Muscle of back (tissue), 3 donors: ENCODE measurements at regions not wholly inside any gene's neighbourhood (a gene's known extent, or its start where the extent isn't known, plus 50 kb on each side); places are given as distances from the start of the nearest gene placed in this dataset.
"Not testable (repeated sequence)": the region's sequence is repeated elsewhere in the genome, so short reads cannot be mapped to it uniquely, and the experiment has no call there.

Experiments
- DNase-seq, 3 donors: peaks; one replicate each; pipeline versions ENCODE4 v3.0.0 to v3.0.0-alpha.2; 2013

DNA sequence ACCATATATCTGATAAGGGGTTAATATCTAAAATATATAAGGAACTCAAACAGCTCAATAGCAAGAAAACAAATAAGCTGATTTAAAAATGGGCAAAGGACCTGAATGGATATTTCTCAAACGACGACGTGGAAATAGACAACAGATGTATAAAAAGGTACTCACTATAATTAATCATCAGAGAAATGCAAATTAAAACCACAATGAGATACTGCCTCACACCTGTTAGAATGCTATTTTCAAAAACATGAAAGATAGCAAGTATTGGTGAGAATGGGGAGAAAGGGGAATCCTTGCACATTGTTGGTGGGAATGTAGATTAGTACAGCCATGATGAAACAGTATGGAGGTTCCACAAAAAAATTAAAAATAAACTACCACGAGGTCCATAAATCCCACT lies 163.2 kb downstream of the DKK1 start:
- no peak for DNase-seq

DNA sequence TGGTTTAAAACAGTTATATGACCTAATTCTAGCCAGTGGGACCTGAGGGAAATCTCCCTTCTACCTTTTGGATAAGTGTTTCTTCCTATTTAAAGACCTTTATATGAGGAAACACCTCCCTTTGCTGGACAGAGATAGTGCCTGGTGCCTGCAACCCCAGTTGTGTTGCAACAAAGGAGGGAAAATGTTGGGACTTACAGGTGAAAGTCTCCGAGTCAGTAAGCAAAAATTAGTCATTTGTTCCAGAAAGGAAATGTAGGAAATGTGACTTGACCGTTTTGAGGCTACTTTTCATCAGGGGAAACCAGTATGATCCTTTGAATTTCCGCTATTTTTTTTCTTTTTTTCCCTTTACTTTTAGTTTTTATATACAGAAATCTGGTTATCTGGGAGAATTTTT lies 165.5 kb downstream of the DKK1 start:
- no peak for DNase-seq

DNA sequence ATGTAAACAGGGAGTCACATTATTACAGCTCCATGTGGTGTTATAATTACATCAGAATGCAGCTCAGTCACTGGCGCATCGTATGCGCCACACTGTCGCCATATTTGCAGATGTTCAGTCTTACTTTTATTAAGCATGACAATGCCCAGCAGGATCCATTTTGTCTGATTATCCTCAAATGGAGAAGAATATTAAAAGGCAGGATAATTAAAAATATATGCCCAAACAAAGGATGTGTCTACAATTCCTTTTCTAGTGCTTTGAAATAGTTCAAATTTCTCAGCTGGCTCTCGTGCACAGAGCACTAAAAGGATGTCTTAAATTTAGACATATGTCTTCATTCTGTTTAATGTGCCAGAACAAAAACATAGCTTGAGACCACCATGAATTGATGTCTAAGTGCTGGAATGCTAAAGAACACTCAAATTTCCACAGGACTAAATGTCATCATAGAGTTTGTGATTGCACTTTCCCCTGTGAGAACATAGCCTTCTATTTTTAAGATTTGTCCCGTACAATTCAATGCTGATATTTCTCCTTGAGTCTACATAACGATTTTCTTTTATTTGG lies 168.0 kb downstream of the DKK1 start:
- peak in 1 of 3 donors; percentile 6 for DNase-seq

DNA sequence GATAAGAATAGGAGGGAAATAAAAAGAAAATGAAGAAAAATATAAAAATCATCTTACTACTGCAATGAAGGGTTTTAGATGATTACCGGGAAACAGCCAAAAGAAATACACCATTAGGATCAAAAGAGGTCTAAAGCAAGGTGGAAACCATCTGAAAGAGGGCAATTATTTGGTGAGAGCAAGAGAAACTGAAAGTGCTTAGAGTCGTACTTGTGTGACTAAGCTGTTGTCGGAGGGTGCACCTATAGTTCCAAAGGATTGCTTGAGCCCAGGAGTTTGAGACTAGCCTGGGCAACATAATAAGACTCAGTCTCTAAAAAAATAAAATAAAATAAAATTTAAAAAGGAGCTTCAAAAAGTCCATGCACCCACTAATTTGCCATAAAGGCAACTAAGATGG lies 169.5 kb downstream of the DKK1 start:
- DNase-seq = no peak

DNA sequence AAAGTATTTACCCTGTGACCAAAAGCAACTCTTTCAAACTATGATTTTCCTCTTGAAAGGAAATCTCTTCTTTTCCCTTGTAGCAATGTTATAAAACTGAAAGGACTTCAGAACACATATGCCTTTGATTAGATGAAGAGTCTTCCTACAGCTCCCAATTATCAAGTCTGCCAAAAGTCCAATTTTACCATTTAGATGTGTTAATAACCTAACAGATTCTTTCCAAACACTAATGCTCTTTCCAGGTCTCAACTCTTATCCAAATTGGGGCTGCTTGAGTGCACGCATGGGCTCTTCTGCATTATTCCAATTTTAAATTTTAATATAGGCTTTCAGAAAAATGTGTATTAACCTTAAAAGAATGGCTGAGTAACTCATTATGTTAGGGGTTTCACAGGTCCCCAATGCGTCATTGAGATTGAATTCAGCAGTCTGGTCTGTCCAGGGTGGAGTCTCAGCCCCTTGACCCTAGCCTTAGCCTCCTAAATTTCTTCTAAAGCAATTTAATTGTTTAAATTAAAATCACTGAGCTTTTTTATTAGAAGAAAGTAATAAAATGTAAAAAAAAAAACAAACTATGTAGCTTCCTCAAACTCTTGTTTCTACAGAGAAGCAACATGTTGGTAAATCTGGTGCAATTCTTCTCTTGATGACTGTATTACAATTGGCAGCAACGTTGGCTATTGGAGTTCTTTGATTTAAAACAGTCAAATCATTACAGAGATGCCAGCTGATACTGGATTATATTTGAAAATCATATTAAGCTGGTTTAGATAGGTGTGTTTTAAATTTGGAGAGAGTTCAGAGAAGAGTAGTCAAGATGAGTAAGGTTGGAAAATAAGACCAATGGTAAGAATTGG lies 170.4 kb downstream of the DKK1 start:
- peak in 1 of 3 donors; percentile 16 for DNase-seq

DNA sequence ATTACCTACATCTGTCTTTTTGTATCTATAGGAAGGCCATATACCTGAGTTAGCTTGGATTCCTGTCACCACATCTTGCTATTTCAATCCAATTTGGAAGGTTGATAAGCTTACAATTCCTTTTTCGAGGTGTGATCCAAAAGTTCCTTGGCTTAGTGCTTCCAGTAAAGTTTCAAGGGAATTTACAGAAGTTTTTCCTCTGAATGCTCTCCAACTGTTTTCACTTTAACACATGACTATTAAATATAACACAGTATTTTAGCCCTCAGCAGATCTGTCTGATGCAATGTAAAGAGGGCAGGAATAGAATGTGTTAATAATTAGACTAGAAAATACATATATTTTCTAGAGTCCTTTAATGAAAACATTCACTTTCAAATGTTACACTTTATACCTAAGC lies 171.4 kb downstream of the DKK1 start:
- DNase-seq = peak in 2 of 3 donors; percentile 20 to 35

DNA sequence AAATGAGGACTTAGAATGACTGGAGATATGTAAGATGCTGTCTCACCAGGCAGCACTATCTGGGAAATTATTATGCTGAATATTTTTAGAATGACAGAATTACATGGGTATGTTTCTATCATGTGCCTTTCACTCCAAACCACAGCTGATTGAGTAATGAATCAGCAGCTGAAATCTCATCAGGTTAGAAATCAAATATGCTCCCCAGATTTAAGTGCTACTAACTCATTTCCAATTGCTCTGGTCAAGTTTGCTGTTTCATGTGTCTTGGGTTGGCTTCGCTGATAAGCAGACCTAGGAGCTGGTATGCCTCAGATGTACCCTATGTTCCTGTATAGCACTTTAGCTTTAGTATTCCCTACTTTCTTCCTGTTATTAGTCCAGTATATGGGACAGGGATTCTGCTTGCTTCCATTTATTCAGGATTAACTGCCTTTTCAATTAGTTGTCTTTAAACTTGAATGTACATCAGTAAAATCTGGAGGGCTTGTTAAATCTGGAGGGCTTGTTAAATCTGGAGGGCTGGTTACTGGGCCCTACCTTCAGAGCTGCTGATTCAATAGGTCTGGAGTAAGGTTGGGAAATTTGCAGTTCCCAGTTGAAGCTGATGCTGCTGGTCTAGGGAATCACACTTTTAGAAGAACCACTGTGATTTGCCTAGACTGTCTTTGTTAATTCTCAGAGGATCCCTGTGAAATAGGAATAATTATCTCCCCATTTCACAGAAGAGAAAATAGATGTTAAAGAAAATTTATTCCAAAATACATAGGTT lies 172.9 kb downstream of the DKK1 start:
- DNase-seq = peak in 2 of 3 donors; percentile 3 to 82

DNA sequence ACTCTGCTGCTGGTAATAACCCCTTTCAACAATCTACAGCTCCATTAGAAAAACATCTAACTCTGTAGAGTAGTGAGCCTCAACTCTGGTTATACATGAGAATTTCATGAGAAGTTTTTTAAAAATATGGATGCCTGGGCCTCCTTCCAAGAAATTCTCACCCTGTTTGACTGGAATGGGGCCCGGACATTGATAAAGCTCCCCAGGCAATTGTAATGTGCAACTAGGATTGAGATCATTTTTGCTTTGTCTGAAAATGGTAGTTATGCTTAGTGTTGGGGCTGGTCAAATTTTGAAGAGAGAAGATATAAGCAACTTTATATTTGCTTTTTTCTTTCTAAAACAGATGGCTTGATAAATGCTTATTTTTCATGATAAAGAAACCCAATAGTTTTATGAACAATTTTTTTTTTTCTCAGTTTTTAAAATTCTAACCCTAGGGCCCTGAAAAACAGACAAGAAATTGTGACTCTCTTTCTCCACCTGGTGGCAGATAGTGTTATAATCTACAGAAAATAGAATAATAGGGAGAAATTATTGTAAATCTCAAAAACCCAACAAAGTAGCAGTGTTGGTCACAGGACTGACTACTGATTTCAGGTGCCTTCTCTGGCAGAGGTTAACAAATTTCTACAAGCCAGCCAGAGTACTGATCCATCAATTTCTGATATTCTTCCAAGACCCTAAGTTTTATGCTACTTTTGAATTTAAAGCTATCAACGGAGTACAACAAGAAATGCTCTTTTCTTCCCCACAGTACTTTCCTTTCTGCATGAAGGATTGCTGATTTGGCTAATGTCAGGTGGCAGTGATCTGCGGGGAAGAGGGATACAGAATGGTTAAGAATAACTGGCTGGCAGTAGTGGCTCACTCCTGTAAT lies 174.8 kb downstream of the DKK1 start:
- DNase-seq = peak; percentile 43 to 58 (median 47)

DNA sequence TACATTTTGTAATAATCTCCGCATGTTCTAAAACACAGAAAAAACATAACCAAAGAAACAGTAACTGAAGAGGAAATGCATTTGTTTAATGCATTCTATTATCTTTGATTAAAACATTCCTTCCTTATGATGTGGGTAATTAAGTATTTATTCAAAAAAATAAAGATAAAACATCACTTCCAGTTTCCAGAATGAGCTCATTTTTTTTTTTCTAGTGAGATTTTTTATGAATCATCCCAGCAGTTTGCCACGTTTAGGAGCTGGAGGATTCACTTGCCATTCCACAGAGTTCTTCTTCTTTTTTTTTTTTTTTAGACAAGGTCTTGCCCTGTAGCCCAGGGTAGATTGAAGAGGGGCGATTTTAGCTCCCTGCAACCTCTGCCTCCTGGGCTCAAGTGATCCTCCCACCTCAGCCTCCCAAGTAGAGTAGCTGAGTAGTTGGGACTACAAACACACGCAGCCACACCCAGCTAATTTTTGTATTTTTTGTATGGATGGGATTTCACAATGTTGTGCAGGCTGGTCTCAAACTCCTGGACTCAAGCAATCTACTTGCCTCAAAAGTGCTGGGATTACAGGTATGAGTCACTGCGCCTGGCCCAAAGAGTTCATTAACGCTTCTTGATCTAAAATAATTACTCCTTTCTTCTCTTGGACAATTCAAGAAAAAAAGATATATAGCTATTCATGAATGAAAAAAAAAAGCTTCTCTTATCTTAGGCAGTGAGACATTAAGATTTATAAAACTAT lies 177.3 kb downstream of the DKK1 start:
- DNase-seq = peak in 1 of 3 donors; percentile 41

DNA sequence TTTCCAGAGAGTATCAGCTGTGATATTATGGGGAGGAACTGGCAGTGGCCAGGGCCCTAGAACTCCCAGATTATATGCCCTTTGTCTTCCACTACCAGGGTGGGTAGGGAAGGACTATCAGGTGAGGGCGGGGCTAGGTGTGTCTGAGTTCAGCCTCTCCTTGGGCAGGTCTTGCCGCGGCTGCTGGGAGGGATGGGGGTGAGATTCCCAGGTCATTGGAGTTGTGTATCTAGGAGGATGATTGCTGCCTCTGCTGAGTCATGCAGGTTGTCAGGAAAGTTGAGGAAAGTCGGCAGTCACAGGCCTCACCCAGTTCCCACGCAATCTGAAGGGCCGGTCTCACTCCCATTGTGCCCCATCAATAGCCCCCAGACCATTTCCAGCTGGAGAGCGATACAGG lies 185.2 kb downstream of the DKK1 start:
- DNase-seq = no peak

DNA sequence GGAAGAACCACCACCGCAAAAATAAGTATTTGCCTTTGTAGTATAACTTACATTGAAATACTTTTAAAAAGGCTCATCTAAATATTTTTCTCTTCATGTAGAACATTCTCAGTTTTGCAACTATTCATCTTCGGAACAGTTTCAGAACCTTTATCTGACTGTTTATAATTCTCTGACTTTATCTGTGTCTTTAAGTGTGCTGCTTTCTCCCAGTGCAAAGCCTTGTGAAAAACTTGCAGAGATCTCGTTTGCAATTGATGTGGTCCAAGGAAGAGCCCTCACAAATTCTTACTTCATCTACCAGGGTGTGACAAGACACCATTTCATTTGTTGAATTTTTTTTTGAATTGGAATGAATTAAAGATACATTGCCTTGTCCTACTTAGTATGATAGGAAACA lies 186.4 kb downstream of the DKK1 start:
- no peak for DNase-seq

DNA sequence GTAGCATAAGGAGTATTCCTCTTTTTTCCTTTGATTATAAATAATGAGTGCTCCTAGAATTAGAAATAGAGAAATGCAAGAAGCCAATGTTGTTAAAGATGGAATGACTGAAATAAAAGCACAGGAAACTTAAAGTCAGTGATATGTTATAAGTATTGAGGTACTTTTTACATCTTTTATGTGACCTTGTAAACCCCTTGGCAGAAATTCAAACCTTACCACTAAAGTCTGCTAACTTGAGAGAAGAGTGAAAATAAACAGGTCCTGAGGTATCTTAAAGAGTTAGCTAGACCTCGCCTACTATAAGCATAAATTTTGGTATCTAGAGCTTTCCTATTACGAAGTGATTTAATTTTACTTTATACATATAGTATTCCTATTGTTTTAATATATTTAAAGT lies 188.2 kb downstream of the DKK1 start:
- DNase-seq = no peak

DNA sequence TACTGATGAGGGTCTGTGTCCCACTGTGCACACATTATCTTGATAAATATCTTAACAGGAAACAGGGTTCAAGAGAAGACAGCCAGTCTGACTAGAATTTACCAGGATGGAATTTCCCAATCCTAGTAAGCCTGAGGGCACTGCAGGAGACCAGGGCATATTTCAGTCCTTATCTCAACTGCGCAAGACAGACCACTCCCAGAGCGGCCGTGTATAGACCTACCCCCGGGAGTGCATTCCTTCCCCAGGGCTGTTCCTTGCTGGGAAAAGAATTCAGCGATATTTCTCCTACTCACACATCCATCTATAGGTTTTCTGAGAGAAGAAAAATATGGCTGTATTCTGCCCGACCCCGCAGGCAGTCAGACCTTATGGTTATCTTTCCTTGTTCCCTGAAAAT lies 191.3 kb downstream of the DKK1 start:
- not testable (repeated sequence) for DNase-seq

DNA sequence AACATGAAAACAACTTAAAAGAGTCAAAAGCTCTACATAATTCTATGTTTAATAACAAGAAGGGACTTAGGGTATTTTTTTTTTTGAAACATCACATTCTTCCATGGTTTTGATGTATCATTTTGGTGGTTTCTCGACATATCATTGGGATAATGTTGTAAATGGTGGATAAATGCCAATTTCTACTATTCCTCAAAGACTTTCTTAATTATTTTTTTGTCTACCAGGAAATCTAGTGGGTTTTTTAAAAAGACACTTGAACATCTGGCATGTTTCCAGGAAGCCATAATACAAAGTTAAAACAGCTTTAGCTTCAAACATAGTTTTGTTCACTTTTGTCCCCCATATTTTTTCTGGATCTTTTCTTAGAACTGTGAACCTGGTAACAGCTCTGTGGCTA lies 200.4 kb downstream of the DKK1 start:
- no peak for DNase-seq

DNA sequence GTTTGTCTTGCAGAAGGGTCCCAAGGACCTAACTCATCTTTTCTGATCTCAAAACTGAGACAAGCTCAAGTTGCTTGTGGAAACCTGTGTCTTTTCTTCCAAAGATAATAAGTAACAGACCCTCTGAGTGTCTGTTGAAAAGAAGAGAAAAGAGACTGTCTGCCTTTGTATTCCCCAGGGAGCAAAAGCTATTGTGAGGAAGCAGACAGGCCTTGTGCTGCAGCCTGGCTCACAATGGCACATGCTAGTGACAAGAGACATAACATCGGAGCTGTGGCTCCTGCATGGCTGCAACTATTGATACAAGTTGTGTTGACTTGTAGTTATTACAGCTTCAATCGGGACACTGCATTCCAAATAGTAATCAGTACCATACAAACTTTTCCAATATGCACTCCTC lies 202.9 kb downstream of the DKK1 start:
- DNase-seq = peak in 1 of 3 donors; percentile 5

DNA sequence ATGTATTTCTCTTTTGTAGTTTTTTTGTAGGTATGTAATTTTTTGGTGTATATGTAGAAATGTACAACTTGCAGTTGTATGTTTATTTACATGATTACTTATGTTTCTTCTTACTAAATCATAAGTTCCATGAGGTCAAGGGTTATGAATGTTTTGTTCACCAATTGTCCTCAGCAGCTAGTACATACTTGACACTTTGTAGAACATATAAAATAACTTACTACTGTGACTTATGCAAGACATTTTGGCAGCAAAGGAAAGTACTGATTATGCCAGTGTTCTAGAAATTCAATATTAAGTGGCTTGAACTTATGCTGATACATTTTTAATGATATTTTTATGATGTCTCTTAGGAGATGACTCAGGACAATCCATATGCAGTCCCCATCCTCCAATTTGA lies 209.6 kb downstream of the DKK1 start:
- no peak for DNase-seq

DNA sequence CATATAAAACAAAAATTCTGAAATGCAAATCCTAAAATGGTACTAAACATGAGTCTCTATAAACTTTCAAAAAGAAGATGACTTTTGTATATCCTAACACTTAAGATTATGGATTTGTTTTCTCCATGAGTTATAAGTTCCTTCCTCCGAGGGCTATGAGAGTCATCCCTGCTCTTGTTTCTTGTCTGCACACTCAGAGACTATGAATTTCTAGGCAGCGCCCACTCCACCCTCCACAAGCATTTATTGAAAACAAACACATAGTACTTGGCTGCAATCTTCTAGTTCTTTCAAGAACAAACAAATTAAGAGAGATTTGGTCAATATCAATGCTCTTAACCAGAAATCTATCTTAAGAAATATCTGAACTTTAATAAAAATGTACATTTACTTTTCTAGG lies 211.7 kb downstream of the DKK1 start:
- peak in 1 of 3 donors; percentile 2 for DNase-seq

DNA sequence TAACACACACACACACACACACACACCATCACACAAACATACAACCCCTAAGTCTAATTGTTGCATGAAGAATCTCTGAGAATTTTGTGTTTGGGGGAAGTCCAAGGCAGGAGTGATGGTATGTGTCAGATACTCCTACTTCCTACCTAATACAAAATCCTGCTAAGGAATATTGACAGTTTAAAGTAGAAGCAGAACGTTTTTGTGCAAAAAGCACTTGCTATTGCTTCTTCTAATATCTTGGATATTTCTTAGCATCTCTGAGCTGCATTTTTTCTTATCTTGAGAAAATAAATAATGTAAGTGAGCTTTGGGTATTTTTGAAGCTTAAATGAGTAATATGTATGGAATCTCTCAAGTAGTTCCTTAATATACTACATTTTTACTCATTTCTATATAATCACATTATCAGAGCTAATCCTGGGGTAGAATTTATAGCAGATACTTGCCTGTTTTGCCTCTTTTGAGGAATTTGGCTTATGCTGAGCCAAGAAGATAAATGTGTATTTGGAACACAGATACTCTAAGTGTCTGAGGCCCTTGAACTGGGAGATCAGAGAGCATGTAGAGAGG lies 212.3 kb downstream of the DKK1 start:
- DNase-seq = peak in 1 of 3 donors; percentile 21

DNA sequence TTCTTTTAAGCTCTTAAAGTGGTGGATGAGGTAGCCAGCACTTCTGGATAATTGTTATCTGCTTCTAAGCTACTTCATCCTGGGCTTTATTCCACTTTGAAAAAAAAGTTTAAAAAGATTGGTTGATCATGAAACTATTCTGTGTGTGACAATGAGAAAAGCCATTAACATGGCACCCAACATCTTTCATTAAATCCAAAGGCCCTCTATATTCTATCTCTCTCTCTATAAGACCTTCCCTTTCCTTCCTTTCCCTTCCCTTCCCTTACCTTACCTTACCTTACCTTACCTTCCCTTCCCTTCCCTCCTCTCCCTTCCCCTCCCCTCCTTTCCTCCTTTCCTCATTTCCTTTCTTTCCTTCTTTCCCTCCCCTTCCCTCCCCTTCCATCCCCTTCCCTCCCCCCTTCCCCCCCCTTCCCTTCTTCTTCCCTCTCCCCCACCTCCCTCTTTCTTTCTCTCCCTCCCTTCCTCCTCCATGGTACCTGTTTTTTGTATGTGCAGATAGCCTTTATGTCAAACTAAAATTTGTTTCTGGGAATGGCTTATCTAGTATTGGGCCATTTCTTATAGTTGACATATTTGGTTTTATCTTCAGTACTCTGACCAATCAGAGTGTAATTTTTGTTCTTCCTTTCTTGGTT lies 218.7 kb downstream of the DKK1 start:
- no peak for DNase-seq

DNA sequence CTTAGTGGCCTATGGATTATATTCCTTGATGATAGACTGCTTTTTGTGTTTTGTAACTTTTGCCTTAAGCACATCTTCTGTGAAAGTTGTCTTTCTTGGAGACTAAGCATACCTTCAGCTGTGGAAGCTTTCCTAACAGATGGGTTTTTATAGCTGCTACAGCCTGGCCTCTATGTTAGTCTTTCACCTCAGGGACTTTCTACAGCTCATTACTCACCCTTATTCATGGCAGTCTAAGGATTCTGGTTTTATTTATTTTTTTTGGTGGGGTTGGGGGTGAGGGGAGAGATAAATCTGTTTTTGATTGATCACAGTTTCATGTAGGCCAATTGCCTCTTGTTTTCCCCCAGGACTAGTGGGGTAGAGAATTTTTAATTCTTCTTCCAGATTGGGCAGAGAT lies 219.9 kb downstream of the DKK1 start:
- no peak for DNase-seq
